K562 (cell line): ENCODE measurements at regions not wholly inside any gene's neighbourhood (a gene's known extent, or its start where the extent isn't known, plus 50 kb on each side); places are given as distances from the start of the nearest gene placed in this dataset.

Experiments used
- ATAC-seq: fragments of 200-7000 bp; cut with Tn5 transposase; 3 replicates; pipeline ENCODE4 v1.9.1; 2020; ENCODE audit warnings: moderate library complexity
- BruUV-seq: library from RNA; stranded (reverse); fragments of 400-500 nt; replicated peaks from 2 replicates; lab custom pipeline; 2021; lab: Mats Ljungman, UMichigan
- CTCF ChIA-PET: fragments of 300-600 bp; formaldehyde crosslinking; extraction: SDS; loops from one replicate; lab custom pipeline; 2021; ENCODE audit warnings: low intra/inter-chr PET ratio; lab: Yijun Ruan, JAX
- POLR2A ChIA-PET: fragments of 300-600, 350-650 bp; sonication (Branson Sonifier 250); formaldehyde crosslinking; extraction: SDS; loops from one replicate; lab custom pipeline; 2021; ENCODE audit warnings: antibody characterized with exemption, inconsistent platforms; lab: Yijun Ruan, JAX
- DNase-seq, 4 experiments: peaks; one replicate each; pipeline versions ENCODE4 v3.0.0 to v3.0.0-alpha.2; 2011 to 2018; ENCODE audit warnings: low spot score in 3 of 4, mixed read lengths in 3 of 4; ENCODE audit errors: extremely low read depth in 1 of 4
- FAIRE-seq: peaks from 2 replicates; lab custom pipeline; 2011; peaks lifted over from hg19 to GRCh38; lab: Jason Lieb, UNC
- H2AFZ ChIP-seq: 2 replicates; pipeline ENCODE4 v1.6.0; 2011; ENCODE audit warnings: low read depth, low read length, control low read depth, inconsistent platforms
- H3K27ac ChIP-seq: fragments of 200-600 bp; 3 replicates; pipeline ENCODE4 v1.8.0; 2011; ENCODE audit warnings: low read depth, mild to moderate bottlenecking, control low read depth, inconsistent platforms, low read length, moderate library complexity, mixed read lengths; ENCODE audit errors: extremely low read depth
- H3K27me3 ChIP-seq, 2 experiments: fragments of 300-600 bp in 1 of 2; 2 replicates in 1 of 2; 3 replicates in 1 of 2; pipeline versions ENCODE4 v1.6.0 to v1.8.0; 2011; ENCODE audit warnings: inconsistent platforms in 2 of 2, low read length in 2 of 2, mild to moderate bottlenecking in 1 of 2, mixed read lengths in 1 of 2, moderate library complexity in 1 of 2; ENCODE audit not compliant: control insufficient read depth in 2 of 2, insufficient read depth in 2 of 2
- H3K36me3 ChIP-seq: fragments of 300-600 bp; 3 replicates; pipeline ENCODE4 v1.8.0; 2011; ENCODE audit warnings: mild to moderate bottlenecking, low read length, inconsistent platforms; ENCODE audit not compliant: control insufficient read depth, insufficient read depth
- H3K4me1 ChIP-seq, 2 experiments: fragments of 200-600 bp in 1 of 2; replicated peaks in 1 of 2; 2 replicates in 1 of 2; 3 replicates in 1 of 2; pipeline versions ENCODE4 v1.5.1 to v1.8.0; 2011; ENCODE audit warnings: inconsistent platforms in 2 of 2, low read length in 2 of 2, mild to moderate bottlenecking in 1 of 2, mixed read lengths in 1 of 2, moderate library complexity in 1 of 2; ENCODE audit not compliant: control insufficient read depth in 2 of 2, insufficient read depth in 2 of 2
- H3K4me2 ChIP-seq: 2 replicates; pipeline ENCODE4 v1.6.1; 2011; ENCODE audit warnings: low read length, control low read depth, inconsistent platforms, mixed read lengths; ENCODE audit not compliant: insufficient read depth
- H3K4me3 ChIP-seq: fragments of 200-600 bp; sonication (generic), shearing (Covaris generic); 2 replicates; pipeline ENCODE4 v1.5.1; 2016; ENCODE audit warnings: control low read depth, inconsistent platforms
- H3K79me2 ChIP-seq: fragments of 200-600 bp; 3 replicates; pipeline ENCODE4 v1.8.0; 2011; ENCODE audit warnings: low read length, inconsistent platforms; ENCODE audit not compliant: control insufficient read depth, insufficient read depth
- H3K9ac ChIP-seq, 2 experiments: 2 replicates each; pipeline versions ENCODE4 v1.6.0 to v1.6.1; 2011; ENCODE audit warnings: low read depth in 2 of 2, low read length in 2 of 2, control low read depth in 1 of 2, inconsistent platforms in 1 of 2, mild to moderate bottlenecking in 1 of 2, mixed read lengths in 1 of 2; ENCODE audit not compliant: insufficient read depth in 1 of 2
- H3K9me1 ChIP-seq: one replicate; pipeline ENCODE4 v1.6.0; 2011; ENCODE audit warnings: inconsistent platforms, mild to moderate bottlenecking, low read length, moderate library complexity; ENCODE audit not compliant: control insufficient read depth, insufficient read depth
- H3K9me3 ChIP-seq: replicated peaks from 2 replicates; pipeline ENCODE4 v1.5.1; 2011; ENCODE audit warnings: low read depth, low read length, inconsistent platforms; ENCODE audit not compliant: control insufficient read depth, insufficient read depth
- H4K20me1 ChIP-seq: replicated peaks from 2 replicates; pipeline ENCODE4 v1.6.1; 2011; ENCODE audit warnings: low read length, inconsistent platforms, mixed read lengths; ENCODE audit not compliant: control insufficient read depth, insufficient read depth
- ARID2 ChIP-seq: fragments of 450-650 bp; IDR thresholded peaks from 2 replicates; pipeline ENCODE4 v1.6.1; 2017; ENCODE audit warnings: antibody characterized with exemption, mild to moderate bottlenecking
- ARNT ChIP-seq, 2 experiments: fragments of 450-650 bp; IDR thresholded peaks; 2 replicates each; pipeline ENCODE4 v1.6.1; 2016; ENCODE audit warnings: mild to moderate bottlenecking in 1 of 2
- CBX1 ChIP-seq: sonication (generic); IDR thresholded peaks from 2 replicates; pipeline ENCODE4 v1.6.1; 2016; ENCODE audit warnings: antibody characterized with exemption, low read depth, mild to moderate bottlenecking
- CHCHD3 ChIP-seq: fragments of 250-450 bp; sonication (Bioruptor Pico); IDR thresholded peaks from 2 replicates; pipeline ENCODE4 v2.1.2; 2022; ENCODE audit warnings: mild to moderate bottlenecking
- CREBBP ChIP-seq: IDR thresholded peaks from one replicate; pipeline ENCODE4 v1.6.1; 2012; ENCODE audit warnings: low read depth, mild to moderate bottlenecking, control low read depth, inconsistent platforms, low read length
- CTCFL ChIP-seq: IDR thresholded peaks from 2 replicates; pipeline ENCODE4 v1.6.1; 2011; ENCODE audit warnings: borderline replicate concordance, low read depth, mild to moderate bottlenecking, moderate library complexity, low read length; ENCODE audit not compliant: insufficient read depth, poor library complexity, severe bottlenecking
- CXXC5 ChIP-seq: fragments of 250-450 bp; sonication (Bioruptor Pico); IDR thresholded peaks from 2 replicates; pipeline ENCODE4 v1.8.0; 2022; ENCODE audit warnings: inconsistent platforms, mild to moderate bottlenecking, moderate library complexity
- ELF2 ChIP-seq: fragments of 250-450 bp; sonication (Bioruptor Pico); IDR thresholded peaks from 2 replicates; pipeline ENCODE4 v1.5.0; 2021; ENCODE audit warnings: mild to moderate bottlenecking
- MAFG ChIP-seq: fragments of 450-650 bp; conservative IDR thresholded peaks from 2 replicates; pipeline ENCODE4 v1.6.1; 2016; ENCODE audit warnings: missing genetic modification characterization, missing compliant biosample characterization
- MECOM ChIP-seq: fragments of 250-450 bp; sonication (Bioruptor Pico); IDR thresholded peaks from 2 replicates; pipeline ENCODE4 v1.8.0; 2022; ENCODE audit warnings: inconsistent platforms
- MYBL2 ChIP-seq, 2 experiments: fragments of 450-650 bp in 1 of 2; sonication (generic) in 1 of 2; formaldehyde crosslinking in 1 of 2; IDR thresholded peaks; 2 replicates each; pipeline versions ENCODE4 v1.6.1 to v1.8.1; 2017 to 2022; ENCODE audit warnings: borderline replicate concordance in 1 of 2, inconsistent platforms in 1 of 2, low read depth in 1 of 2, mild to moderate bottlenecking in 1 of 2, missing genetic modification reagents in 1 of 2, moderate library complexity in 1 of 2
- NEUROD1 ChIP-seq: fragments of 150-350 bp; IDR thresholded peaks from 2 replicates; pipeline ENCODE4 v1.6.1; 2014; ENCODE audit warnings: borderline replicate concordance, low read length, low read depth; ENCODE audit not compliant: partially characterized antibody
- NFXL1 ChIP-seq: fragments of 450-650 bp; formaldehyde crosslinking; IDR thresholded peaks from 2 replicates; pipeline ENCODE4 v1.4.0; 2021; ENCODE audit warnings: mild to moderate bottlenecking
- ZNF408 ChIP-seq: fragments of 250-450 bp; sonication (Bioruptor Pico); IDR thresholded peaks from 2 replicates; pipeline ENCODE4 v1.4.0; 2020; ENCODE audit warnings: low read depth, mild to moderate bottlenecking, moderate library complexity
- ZNF717 ChIP-seq: fragments of 250-450 bp; sonication (Bioruptor Pico); IDR thresholded peaks from 2 replicates; pipeline ENCODE4 v1.5.0; 2021
- WGBS: fragments of 100-300 bp; shearing (Covaris generic); methylation state at CpG from one replicate; pipeline ENCODE4 v1.1.6; 2016; ENCODE audit warnings: low coverage, mixed read lengths; ENCODE audit not compliant: insufficient coverage; ENCODE audit errors: missing lambda C conversion rate; 5-methylcytosine and 5-hydroxymethylcytosine counted together
- in situ Hi-C: fragments of 300-500 bp; cut with MboI; formaldehyde crosslinking; loops from 4 replicates; pipeline ENCODE4 v1.15.0; 2018; ENCODE audit warnings: inconsistent platforms, mixed read lengths
- intact Hi-C: fragments of 100-400 bp; cut with micrococcal nuclease; formaldehyde crosslinking; loops from 2 replicates; pipeline ENCODE4 v1.14.2; 2022
- TF ChIP-seq, protein P1 (sequence below), 2 experiments: fragments of 250-450 bp in 1 of 2; fragments of 450-650 bp in 1 of 2; sonication (Bioruptor Pico) in 1 of 2; IDR thresholded peaks; 2 replicates each; pipeline versions ENCODE4 v1.6.1 to v1.8.0; 2016 to 2021; ENCODE audit warnings: mild to moderate bottlenecking in 2 of 2, moderate library complexity in 2 of 2, missing compliant biosample characterization in 1 of 2, missing genetic modification characterization in 1 of 2
- TF ChIP-seq, protein P2 (sequence below): sonication (generic); formaldehyde crosslinking; IDR thresholded peaks from 2 replicates; pipeline ENCODE4 v1.8.1; 2022; ENCODE audit warnings: missing genetic modification reagents
- TF ChIP-seq, protein P3 (sequence below): fragments of 450-650 bp; formaldehyde crosslinking; IDR thresholded peaks from 2 replicates; pipeline ENCODE4 v1.4.0; 2020; ENCODE audit warnings: mild to moderate bottlenecking, moderate library complexity

- H3K4me1 ChIP-seq: no peaks in the 10 kb centered on the region
- no peak overlapping the region for H3K27ac ChIP-seq
- DNase-seq (no peak), ATAC-seq (no peak), FAIRE-seq (no peak)
- H3K9me1 ChIP-seq: no peaks in the 10 kb centered on the region
- WGBS: 1% methylated on average over 5 of the region's 5 CpGs
- H3K9me3 ChIP-seq: no peaks in the 10 kb centered on the region
- H3K9ac ChIP-seq: no peak overlapping the region; a peak in 1 of 4 replicates
- intact Hi-C loops: no loop called here
- H3K4me3 ChIP-seq: no peak overlapping the region
- peaks cover 4 to 17% of the 10 kb centered on the region in 2 experiments; a peak in 3 of 5 replicates for H3K27me3 ChIP-seq
- peaks cover 6% of the 10 kb centered on the region; the same call in 1 of the 2 replicates for H4K20me1 ChIP-seq
- no peak overlapping the region for H3K4me2 ChIP-seq
- no peaks in the 10 kb centered on the region for H3K79me2 ChIP-seq
- TF ChIP-seq CXXC5 (CRISPR knock-in tag) (no peak), ZNF408 (CRISPR knock-in tag) (no peak), ELF2 (no peak), MECOM (no peak), CTCFL (no peak), NFXL1 (CRISPR knock-in tag) (no peak), CHCHD3 (CRISPR knock-in tag) (no peak), ARID2 (no peak), ZNF717 (CRISPR knock-in tag) (no peak), NEUROD1 (no peak), CREBBP (no peak), ARNT (IDR thresholded peaks at IDR 0.05) (no peak), MYBL2 (IDR thresholded peaks at IDR 0.05; ENCODE audit: low read depth) (no peak), MYBL2 (CRISPR knock-in tag; IDR thresholded peaks at IDR 0.05; ENCODE audit: borderline replicate concordance) (no peak), MAFG (no peak), CBX1 (no peak)
- TF ChIP-seq, protein P1, sequence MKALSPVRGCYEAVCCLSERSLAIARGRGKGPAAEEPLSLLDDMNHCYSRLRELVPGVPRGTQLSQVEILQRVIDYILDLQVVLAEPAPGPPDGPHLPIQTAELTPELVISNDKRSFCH (CRISPR knock-in tag; IDR thresholded peaks at IDR 0.05): no peak
- TF ChIP-seq, protein P1 (tag; IDR thresholded peaks at IDR 0.05): no peak
- TF ChIP-seq, protein P2, sequence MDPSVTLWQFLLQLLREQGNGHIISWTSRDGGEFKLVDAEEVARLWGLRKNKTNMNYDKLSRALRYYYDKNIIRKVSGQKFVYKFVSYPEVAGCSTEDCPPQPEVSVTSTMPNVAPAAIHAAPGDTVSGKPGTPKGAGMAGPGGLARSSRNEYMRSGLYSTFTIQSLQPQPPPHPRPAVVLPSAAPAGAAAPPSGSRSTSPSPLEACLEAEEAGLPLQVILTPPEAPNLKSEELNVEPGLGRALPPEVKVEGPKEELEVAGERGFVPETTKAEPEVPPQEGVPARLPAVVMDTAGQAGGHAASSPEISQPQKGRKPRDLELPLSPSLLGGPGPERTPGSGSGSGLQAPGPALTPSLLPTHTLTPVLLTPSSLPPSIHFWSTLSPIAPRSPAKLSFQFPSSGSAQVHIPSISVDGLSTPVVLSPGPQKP (CRISPR knock-in tag): no peak
- TF ChIP-seq, protein P3, sequence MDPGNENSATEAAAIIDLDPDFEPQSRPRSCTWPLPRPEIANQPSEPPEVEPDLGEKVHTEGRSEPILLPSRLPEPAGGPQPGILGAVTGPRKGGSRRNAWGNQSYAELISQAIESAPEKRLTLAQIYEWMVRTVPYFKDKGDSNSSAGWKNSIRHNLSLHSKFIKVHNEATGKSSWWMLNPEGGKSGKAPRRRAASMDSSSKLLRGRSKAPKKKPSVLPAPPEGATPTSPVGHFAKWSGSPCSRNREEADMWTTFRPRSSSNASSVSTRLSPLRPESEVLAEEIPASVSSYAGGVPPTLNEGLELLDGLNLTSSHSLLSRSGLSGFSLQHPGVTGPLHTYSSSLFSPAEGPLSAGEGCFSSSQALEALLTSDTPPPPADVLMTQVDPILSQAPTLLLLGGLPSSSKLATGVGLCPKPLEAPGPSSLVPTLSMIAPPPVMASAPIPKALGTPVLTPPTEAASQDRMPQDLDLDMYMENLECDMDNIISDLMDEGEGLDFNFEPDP (CRISPR knock-in tag): no peak
- in situ Hi-C loops: no loop called here
- ChIA-PET CTCF (no interaction called here), POLR2A (interaction anchor here (0.9 to 1.4 kb wide), 2 partner anchors 8 to 10 kb away, joined by 3 read pairs; no protein-coding TSS in a partner anchor)
- no peak overlapping the region for H2AFZ ChIP-seq
- no TSS peak for BruUV-seq
- no peaks in the 10 kb centered on the region for H3K36me3 ChIP-seq
These were observed 80.3 kb upstream of the RET start for GRCh38 chr10:42996588-42996987.
